ENCODE measurements at regions not wholly inside any gene's neighbourhood (a gene's known extent, or its start where the extent isn't known, plus 50 kb on each side); places are given as distances from the start of the nearest gene placed in this dataset.

DNA sequence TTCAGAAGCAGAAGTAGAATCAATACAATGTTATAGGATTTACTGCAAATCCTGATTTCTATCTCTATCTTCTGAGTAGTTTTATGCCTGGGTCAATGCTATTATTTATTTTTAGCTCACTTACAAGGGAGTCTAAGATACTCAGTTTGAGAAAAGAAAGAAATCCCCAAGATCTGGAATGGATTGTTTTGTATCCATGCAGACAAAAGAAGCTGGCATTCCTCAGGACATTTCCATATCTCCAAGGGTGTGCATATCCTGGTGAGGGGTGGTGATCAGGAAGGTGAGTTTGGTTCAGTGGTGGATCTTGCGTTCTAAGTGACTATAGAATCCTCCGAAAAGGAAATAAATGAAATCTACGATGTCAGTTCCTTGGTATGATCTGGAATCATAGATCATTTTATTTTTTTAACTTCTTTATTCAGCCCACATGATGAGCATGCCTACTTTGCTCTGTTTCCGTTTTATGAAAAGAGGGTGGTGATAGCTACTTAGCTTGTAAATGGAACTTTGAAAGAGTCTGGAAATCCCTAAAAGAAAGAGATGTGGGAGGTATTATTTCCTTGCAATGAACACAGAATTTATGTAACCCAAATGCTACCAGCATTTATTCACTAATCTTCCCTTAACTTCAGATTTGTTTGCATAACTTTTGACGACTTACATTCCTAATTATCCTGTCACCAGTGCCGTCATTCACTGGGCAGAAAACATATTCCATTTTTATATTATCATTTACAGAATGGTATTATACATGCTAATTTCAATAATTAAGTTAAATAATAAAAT is 81.1 kb upstream of the RAPGEF2 start:
- no peaks in the 10 kb centered on the region for H3K27me3 ChIP-seq (ENCODE audit: control insufficient read depth, low read length)
- no peaks in the 10 kb centered on the region for H3K36me3 ChIP-seq (ENCODE audit: control insufficient read depth, low read length)
- TF ChIP-seq, protein P1, sequence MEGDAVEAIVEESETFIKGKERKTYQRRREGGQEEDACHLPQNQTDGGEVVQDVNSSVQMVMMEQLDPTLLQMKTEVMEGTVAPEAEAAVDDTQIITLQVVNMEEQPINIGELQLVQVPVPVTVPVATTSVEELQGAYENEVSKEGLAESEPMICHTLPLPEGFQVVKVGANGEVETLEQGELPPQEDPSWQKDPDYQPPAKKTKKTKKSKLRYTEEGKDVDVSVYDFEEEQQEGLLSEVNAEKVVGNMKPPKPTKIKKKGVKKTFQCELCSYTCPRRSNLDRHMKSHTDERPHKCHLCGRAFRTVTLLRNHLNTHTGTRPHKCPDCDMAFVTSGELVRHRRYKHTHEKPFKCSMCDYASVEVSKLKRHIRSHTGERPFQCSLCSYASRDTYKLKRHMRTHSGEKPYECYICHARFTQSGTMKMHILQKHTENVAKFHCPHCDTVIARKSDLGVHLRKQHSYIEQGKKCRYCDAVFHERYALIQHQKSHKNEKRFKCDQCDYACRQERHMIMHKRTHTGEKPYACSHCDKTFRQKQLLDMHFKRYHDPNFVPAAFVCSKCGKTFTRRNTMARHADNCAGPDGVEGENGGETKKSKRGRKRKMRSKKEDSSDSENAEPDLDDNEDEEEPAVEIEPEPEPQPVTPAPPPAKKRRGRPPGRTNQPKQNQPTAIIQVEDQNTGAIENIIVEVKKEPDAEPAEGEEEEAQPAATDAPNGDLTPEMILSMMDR (IDR thresholded peaks at IDR 0.05; ENCODE audit: low read depth, low read length, poor library complexity, severe bottlenecking) = no peak
- no peak for TF ChIP-seq EZH2phosphoT487 (IDR thresholded peaks at IDR 0.05; ENCODE audit: borderline replicate concordance, low read length)
- peaks cover 35% of the 10 kb centered on the region for H3K4me1 ChIP-seq (ENCODE audit: control insufficient read depth, low read length)
- no peaks in the 10 kb centered on the region for H3K9me3 ChIP-seq (ENCODE audit: control insufficient read depth, insufficient read depth, low read length)
- no peaks in the 10 kb centered on the region for H3K79me2 ChIP-seq (ENCODE audit: control insufficient read depth, low read length)
- no peaks in the 10 kb centered on the region for H3K9me2 ChIP-seq (replicated peaks; ENCODE audit: control insufficient read depth, low read length)
- no peak overlapping the region for H3K27ac ChIP-seq (ENCODE audit: low read depth, low read length)
- no peak overlapping the region for H3K4me3 ChIP-seq (ENCODE audit: low read length)
- H3F3A ChIP-seq (ENCODE audit: control insufficient read depth, insufficient read depth) = 0 out of 2 replicates have a peak, but pooled peaks cover 4% of the 10 kb centered on the region
- no peak overlapping the region for H3K4me2 ChIP-seq (ENCODE audit: low read length)
- H4K20me1 ChIP-seq (ENCODE audit: control insufficient read depth, insufficient read depth, low read depth, low read length) = no peaks in the 10 kb centered on the region

DNA sequence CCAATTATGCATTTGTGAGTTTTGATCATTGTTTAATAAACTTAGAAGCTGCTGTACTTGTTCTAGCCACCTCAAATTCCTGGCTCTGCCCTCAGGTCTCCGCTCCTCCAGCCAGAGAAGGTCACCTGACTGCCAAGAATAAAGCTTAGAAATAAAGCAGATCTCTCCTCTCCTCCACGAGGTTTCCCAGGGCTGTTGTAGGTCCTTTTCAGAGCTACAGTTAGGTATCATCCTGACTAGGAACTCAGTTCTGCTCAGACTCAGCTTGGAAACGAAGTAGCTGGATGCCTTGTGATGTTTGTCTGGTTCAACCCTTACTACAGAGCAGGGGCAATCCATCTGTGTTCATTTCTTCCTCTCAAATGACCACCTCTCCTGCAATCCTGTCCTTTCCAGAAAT is 79.1 kb upstream of the RAPGEF2 start:
- H3K27ac ChIP-seq (ENCODE audit: low read depth, low read length) = no peak overlapping the region
- no peaks in the 10 kb centered on the region for H3K27me3 ChIP-seq (ENCODE audit: control insufficient read depth, low read length)
- H3K4me2 ChIP-seq (ENCODE audit: low read length) = no peak overlapping the region

DNA sequence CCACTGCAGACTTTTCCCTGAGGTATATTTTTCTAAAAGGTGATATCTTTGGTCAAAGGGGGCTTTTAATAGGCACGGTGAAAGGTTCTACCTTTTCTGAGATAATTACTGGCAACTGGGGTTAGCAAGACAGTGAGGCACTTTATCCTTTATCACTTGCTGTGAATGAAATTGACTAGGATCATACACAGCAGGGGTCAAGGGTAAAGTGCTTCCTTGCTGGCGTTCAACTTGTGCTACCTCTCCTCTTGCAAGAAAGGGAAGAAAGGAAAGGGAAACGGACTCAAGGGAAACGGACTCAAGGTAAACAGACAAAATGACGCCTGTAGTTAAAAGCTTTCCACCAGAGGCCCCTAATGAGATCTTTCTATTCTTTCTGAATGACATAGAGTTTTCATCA is 78.6 kb upstream of the RAPGEF2 start:
- Histone ChIP-seq H3K79me2 (ENCODE audit: control insufficient read depth, low read length) (no peaks in the 10 kb centered on the region), H4K20me1 (ENCODE audit: control insufficient read depth, insufficient read depth, low read depth, low read length) (no peaks in the 10 kb centered on the region), H3K4me2 (ENCODE audit: low read length) (no peak overlapping the region), H3K4me3 (ENCODE audit: low read length) (no peak overlapping the region), H3K9me2 (replicated peaks; ENCODE audit: control insufficient read depth, low read length) (no peaks in the 10 kb centered on the region), H3K4me1 (ENCODE audit: control insufficient read depth, low read length) (peaks cover 38% of the 10 kb centered on the region), H3K27ac (ENCODE audit: low read depth, low read length) (no peak overlapping the region), H3K36me3 (ENCODE audit: control insufficient read depth, low read length) (no peaks in the 10 kb centered on the region), H3K9me3 (ENCODE audit: control insufficient read depth, insufficient read depth, low read length) (no peaks in the 10 kb centered on the region), H3K27me3 (ENCODE audit: control insufficient read depth, low read length) (no peaks in the 10 kb centered on the region), H3F3A (ENCODE audit: control insufficient read depth, insufficient read depth) (0 out of 2 replicates have a peak, but pooled peaks cover 4% of the 10 kb centered on the region)
- no peak for TF ChIP-seq EZH2phosphoT487 (IDR thresholded peaks at IDR 0.05; ENCODE audit: borderline replicate concordance, low read length)
- TF ChIP-seq, protein P1 (IDR thresholded peaks at IDR 0.05; ENCODE audit: low read depth, low read length, poor library complexity, severe bottlenecking) = no peak

More for the DNA sequence above, 79.1 kb upstream of the RAPGEF2 start:
- H3K36me3 ChIP-seq (ENCODE audit: control insufficient read depth, low read length) = no peaks in the 10 kb centered on the region
- H3K4me1 ChIP-seq (ENCODE audit: control insufficient read depth, low read length) = peaks cover 36% of the 10 kb centered on the region
- H3K4me3 ChIP-seq (ENCODE audit: low read length) = no peak overlapping the region
- no peak for TF ChIP-seq EZH2phosphoT487 (IDR thresholded peaks at IDR 0.05; ENCODE audit: borderline replicate concordance, low read length)
- TF ChIP-seq, protein P1 (IDR thresholded peaks at IDR 0.05; ENCODE audit: low read depth, low read length, poor library complexity, severe bottlenecking) = no peak
- H3K9me2 ChIP-seq (replicated peaks; ENCODE audit: control insufficient read depth, low read length) = no peaks in the 10 kb centered on the region
- H3F3A ChIP-seq (ENCODE audit: control insufficient read depth, insufficient read depth) = 0 out of 2 replicates have a peak, but pooled peaks cover 4% of the 10 kb centered on the region
- H4K20me1 ChIP-seq (ENCODE audit: control insufficient read depth, insufficient read depth, low read depth, low read length) = no peaks in the 10 kb centered on the region
- no peaks in the 10 kb centered on the region for H3K9me3 ChIP-seq (ENCODE audit: control insufficient read depth, insufficient read depth, low read length)
- no peaks in the 10 kb centered on the region for H3K79me2 ChIP-seq (ENCODE audit: control insufficient read depth, low read length)

All from DOHH2 (cell line).